PC-3 (cell line): ENCODE measurements at regions not wholly inside any gene's neighbourhood (a gene's known extent, or its start where the extent isn't known, plus 50 kb on each side); places are given as distances from the start of the nearest gene placed in this dataset.

Experiments used
- ATAC-seq: fragments of 200-7000 bp; cut with Tn5 transposase; 2 replicates; pipeline ENCODE4 v1.9.1; 2020; ENCODE audit warnings: mild to moderate bottlenecking, moderate library complexity
- BruUV-seq: library from RNA; stranded (reverse); fragments of 400-500 nt; replicated peaks from 2 replicates; lab custom pipeline; 2021; lab: Mats Ljungman, UMichigan
- CTCF ChIA-PET: fragments of 300-600 bp; sonication (Branson Sonifier 250); formaldehyde crosslinking; loops from one replicate; lab custom pipeline; 2022; ENCODE audit warnings: antibody characterized with exemption; lab: Charles Lee
- POLR2A ChIA-PET: fragments of 300-600 bp; sonication (Branson Sonifier 250); formaldehyde crosslinking; loops from one replicate; lab custom pipeline; 2022; ENCODE audit warnings: antibody characterized with exemption; ENCODE audit not compliant: unreplicated experiment; lab: Charles Lee
- DNase-seq: peaks from one replicate; pipeline ENCODE4 v3.0.0-alpha.2; 2015
- H2AFZ ChIP-seq: fragments of 300-600 bp; sonication (generic); 2 replicates; pipeline ENCODE4 v1.6.0; 2016; ENCODE audit warnings: antibody characterized with exemption, low read length
- H3F3A ChIP-seq: fragments of 300-600 bp; sonication (generic); one replicate; pipeline ENCODE4 v1.6.0; 2017; ENCODE audit warnings: antibody characterized with exemption, low read length, control low read depth, mild to moderate bottlenecking; ENCODE audit not compliant: unreplicated experiment
- H3K27ac ChIP-seq: fragments of 300-600 bp; sonication (generic); 2 replicates; pipeline ENCODE4 v1.5.1; 2016; ENCODE audit warnings: mild to moderate bottlenecking, low read length
- H3K27me3 ChIP-seq: fragments of 300-600 bp; sonication (generic); 2 replicates; pipeline ENCODE4 v1.6.1; 2016; ENCODE audit warnings: low read length, mixed read lengths
- H3K36me3 ChIP-seq: fragments of 300-600 bp; sonication (generic); 2 replicates; pipeline ENCODE4 v1.6.1; 2016; ENCODE audit warnings: low read depth, mixed run types, low read length, mixed read lengths
- H3K4me1 ChIP-seq: fragments of 300-600 bp; sonication (generic); 2 replicates; pipeline ENCODE4 v1.5.1; 2016; ENCODE audit warnings: low read length; ENCODE audit not compliant: insufficient read depth
- H3K4me2 ChIP-seq: fragments of 300-600 bp; sonication (generic); 2 replicates; pipeline ENCODE4 v1.6.0; 2016; ENCODE audit warnings: low read length
- H3K4me3 ChIP-seq: fragments of 300-600 bp; sonication (generic); 2 replicates; pipeline ENCODE4 v1.5.1; 2016; ENCODE audit warnings: mild to moderate bottlenecking, low read length, mixed read lengths
- H3K79me2 ChIP-seq: fragments of 300-600 bp; sonication (generic); 2 replicates; pipeline ENCODE4 v1.6.1; 2017; ENCODE audit warnings: low read length, mixed read lengths
- H3K9ac ChIP-seq: fragments of 300-600 bp; sonication (generic); 2 replicates; pipeline ENCODE4 v1.6.0; 2016; ENCODE audit warnings: mild to moderate bottlenecking, low read length
- H3K9me2 ChIP-seq: fragments of 300-600 bp; sonication (generic); replicated peaks from 2 replicates; pipeline ENCODE4 v1.6.1; 2016; ENCODE audit warnings: mixed run types, low read length, mixed read lengths
- H3K9me3 ChIP-seq: fragments of 300-600 bp; sonication (generic); 2 replicates; pipeline ENCODE4 v1.6.1; 2016; ENCODE audit warnings: low read length, mixed read lengths
- H4K20me1 ChIP-seq: fragments of 300-600 bp; sonication (generic); 2 replicates; pipeline ENCODE4 v1.6.1; 2016; ENCODE audit warnings: low read length, mixed read lengths
- CTCF ChIP-seq: fragments of 300-600 bp; sonication (generic); conservative IDR thresholded peaks from 2 replicates; pipeline ENCODE4 v1.5.1; 2017; ENCODE audit warnings: antibody characterized with exemption, low read depth, mild to moderate bottlenecking, low read length
- EZH2 ChIP-seq: fragments of 300-600 bp; sonication (generic); IDR thresholded peaks from one replicate; pipeline ENCODE4 v1.6.1; 2017; ENCODE audit warnings: antibody characterized with exemption, mild to moderate bottlenecking, low read length; ENCODE audit not compliant: unreplicated experiment
- EZH2phosphoT487 ChIP-seq: fragments of 300-600 bp; sonication (generic); IDR thresholded peaks from 2 replicates; pipeline ENCODE4 v1.6.1; 2018; ENCODE audit warnings: mild to moderate bottlenecking, antibody characterized with exemption, low read length, borderline replicate concordance
- intact Hi-C: fragments of 100-400 bp; cut with micrococcal nuclease; formaldehyde crosslinking; loops from 2 replicates; pipeline ENCODE4 v1.9.0; 2023

- Histone ChIP-seq H3K4me2 (no peak overlapping the region), H4K20me1 (no peaks in the 10 kb centered on the region), H3F3A (no peaks in the 10 kb centered on the region), H3K27ac (no peak overlapping the region), H3K79me2 (no peaks in the 10 kb centered on the region), H3K36me3 (no peaks in the 10 kb centered on the region), H3K9ac (no peak overlapping the region), H3K4me1 (no peaks in the 10 kb centered on the region), H2AFZ (no peak overlapping the region), H3K9me2 (no peaks in the 10 kb centered on the region), H3K9me3 (no peaks in the 10 kb centered on the region), H3K27me3 (no peaks in the 10 kb centered on the region), H3K4me3 (no peak overlapping the region)
- ChIA-PET POLR2A (no interaction called here), CTCF (no interaction called here)
- ATAC-seq, result no peak
- no peak for DNase-seq
- TF ChIP-seq EZH2 (no peak), CTCF (no peak), EZH2phosphoT487 (no peak)
- BruUV-seq, result no TSS peak
- intact Hi-C loops, result no loop called here
These were observed 548.3 kb upstream of the CDH18 start for GRCh38 chr5:20536341-20536740.

- H3K4me3 ChIP-seq, result no peak overlapping the region
- BruUV-seq, result no TSS peak
- H3K27ac ChIP-seq, result no peak overlapping the region
- no peaks in the 10 kb centered on the region for H3F3A ChIP-seq
- intact Hi-C loops, result no loop called here
- no peaks in the 10 kb centered on the region for H3K27me3 ChIP-seq
- no peaks in the 10 kb centered on the region for H3K79me2 ChIP-seq
- ATAC-seq, result no peak
- DNase-seq, result no peak
- H3K9me2 ChIP-seq, result no peaks in the 10 kb centered on the region
- TF ChIP-seq EZH2 (no peak), EZH2phosphoT487 (no peak), CTCF (no peak)
- ChIA-PET POLR2A (no interaction called here), CTCF (no interaction called here)
- H3K36me3 ChIP-seq, result no peaks in the 10 kb centered on the region
- no peak overlapping the region for H3K9ac ChIP-seq
- no peaks in the 10 kb centered on the region for H4K20me1 ChIP-seq
- no peaks in the 10 kb centered on the region for H3K9me3 ChIP-seq
- no peak overlapping the region for H2AFZ ChIP-seq
- H3K4me1 ChIP-seq, result no peaks in the 10 kb centered on the region
- H3K4me2 ChIP-seq, result no peak overlapping the region
These were observed 540.5 kb upstream of the CDH18 start for GRCh38 chr5:20528471-20528870.

- H3K4me2 ChIP-seq, result no peak overlapping the region
- CTCF ChIA-PET, result no interaction called here
These were observed 537.1 kb upstream of the CDH18 start for GRCh38 chr5:20524991-20525529.

More at GRCh38 chr5:20524991-20525529, 537.1 kb upstream of the CDH18 start:
- no TSS peak for BruUV-seq
- H3K4me3 ChIP-seq, result no peak overlapping the region
- no peaks in the 10 kb centered on the region for H3F3A ChIP-seq
- H4K20me1 ChIP-seq, result no peaks in the 10 kb centered on the region
- no peaks in the 10 kb centered on the region for H3K9me3 ChIP-seq
- no peaks in the 10 kb centered on the region for H3K9me2 ChIP-seq
- no peak overlapping the region for H3K27ac ChIP-seq
- H3K4me1 ChIP-seq, result no peaks in the 10 kb centered on the region
- intact Hi-C loops, result no loop called here
- no peaks in the 10 kb centered on the region for H3K79me2 ChIP-seq
- no peaks in the 10 kb centered on the region for H3K36me3 ChIP-seq
- TF ChIP-seq EZH2phosphoT487, result no peak
- TF ChIP-seq CTCF, result no peak
- TF ChIP-seq EZH2, result no peak
- DNase-seq (no peak), ATAC-seq (no peak)
- H3K9ac ChIP-seq, result no peak overlapping the region
- no peaks in the 10 kb centered on the region for H3K27me3 ChIP-seq
- POLR2A ChIA-PET, result no interaction called here
- no peak overlapping the region for H2AFZ ChIP-seq
